CD14-positive monocyte (primary cell): ENCODE measurements at regions not wholly inside any gene's neighbourhood (a gene's known extent, or its start where the extent isn't known, plus 50 kb on each side); places are given as distances from the start of the nearest gene placed in this dataset.
"Not testable (repeated sequence)": the region's sequence is repeated elsewhere in the genome, so short reads cannot be mapped to it uniquely, and the experiment has no call there.

ENCODE experiments used
- DNase-seq, 3 donors: peaks; one replicate each; pipeline ENCODE4 v3.0.0-alpha.2; 2011 to 2022
- H2AFZ ChIP-seq: 2 replicates; pipeline ENCODE4 v1.6.0; 2012; ENCODE audit warnings: mild to moderate bottlenecking, low read depth, low read length, inconsistent platforms; ENCODE audit not compliant: insufficient read depth, poor library complexity, severe bottlenecking
- H3K27ac ChIP-seq, 2 donors: 1 replicate in 1 of 2; 2 replicates in 1 of 2; pipeline ENCODE4 v1.5.1; 2012 to 2013; ENCODE audit warnings: low read length in 2 of 2, control low read depth in 1 of 2, inconsistent platforms in 1 of 2, low read depth in 1 of 2, mild to moderate bottlenecking in 1 of 2
- H3K27me3 ChIP-seq, 2 donors: one replicate each; pipeline versions ENCODE4 v1.6.0 to v1.6.1; 2011 to 2013; ENCODE audit warnings: low read length in 2 of 2; ENCODE audit not compliant: control insufficient read depth in 2 of 2, insufficient read depth in 2 of 2
- H3K36me3 ChIP-seq, 2 donors: replicated peaks in 1 of 2; 1 replicate in 1 of 2; 2 replicates in 1 of 2; pipeline versions ENCODE4 v1.5.1 to v1.6.1; 2012 to 2013; ENCODE audit warnings: low read length in 2 of 2, control low read depth in 1 of 2, inconsistent platforms in 1 of 2, mild to moderate bottlenecking in 1 of 2; ENCODE audit not compliant: insufficient read depth in 2 of 2, control insufficient read depth in 1 of 2
- H3K4me1 ChIP-seq, 2 donors: 1 replicate in 1 of 2; 2 replicates in 1 of 2; pipeline versions ENCODE4 v1.5.1 to v1.6.1; 2012 to 2013; ENCODE audit warnings: low read length in 2 of 2, control low read depth in 1 of 2, inconsistent platforms in 1 of 2, mild to moderate bottlenecking in 1 of 2, moderate library complexity in 1 of 2; ENCODE audit not compliant: insufficient read depth in 2 of 2, control insufficient read depth in 1 of 2
- H3K4me2 ChIP-seq: replicated peaks from 2 replicates; pipeline ENCODE3; 2012; ENCODE audit warnings: low read length, moderate library complexity, mild to moderate bottlenecking; ENCODE audit not compliant: poor library complexity, severe bottlenecking; ENCODE audit errors: extremely low read depth
- H3K4me3 ChIP-seq, 3 experiments: fragments of 200-600 bp in 1 of 3; sonication (generic) in 1 of 3; replicated peaks in 1 of 3; 1 replicate in 2 of 3; 2 replicates in 1 of 3; pipeline ENCODE4 v1.5.1; 2011 to 2013; ENCODE audit warnings: low read length in 3 of 3, mild to moderate bottlenecking in 3 of 3, control low read depth in 2 of 3, low read depth in 2 of 3, inconsistent platforms in 1 of 3, moderate library complexity in 1 of 3
- H3K79me2 ChIP-seq: 2 replicates; pipeline ENCODE4 v1.6.0; 2012; ENCODE audit warnings: mild to moderate bottlenecking, control low read depth, inconsistent platforms, low read length, moderate library complexity; ENCODE audit not compliant: insufficient read depth
- H3K9ac ChIP-seq: 2 replicates; pipeline ENCODE4 v1.6.0; 2017; ENCODE audit warnings: low read length, mild to moderate bottlenecking; ENCODE audit not compliant: insufficient read depth, poor library complexity, severe bottlenecking
- H3K9me3 ChIP-seq, 2 donors: replicated peaks in 1 of 2; 1 replicate in 1 of 2; 2 replicates in 1 of 2; pipeline versions ENCODE4 v1.5.1 to v1.6.1; 2012 to 2013; ENCODE audit warnings: low read length in 2 of 2, control low read depth in 1 of 2; ENCODE audit not compliant: control insufficient read depth in 1 of 2, insufficient read depth in 1 of 2
- H4K20me1 ChIP-seq: 2 replicates; pipeline ENCODE4 v1.6.0; 2012; ENCODE audit warnings: mild to moderate bottlenecking, low read length, control low read depth, moderate library complexity; ENCODE audit not compliant: insufficient read depth
- H3K27ac Mint-ChIP-seq, 7 donors: one replicate each; pipeline ENCODE4 v1.8.0; 2020; ENCODE audit warnings: mild to moderate bottlenecking in 7 of 7, mixed read lengths in 7 of 7, moderate library complexity in 6 of 7, inconsistent platforms in 2 of 7
- H3K27me3 Mint-ChIP-seq, 3 donors: one replicate each; pipeline ENCODE4 v1.8.0; 2021 to 2022; ENCODE audit warnings: low read depth in 3 of 3, mild to moderate bottlenecking in 3 of 3, mixed read lengths in 3 of 3, moderate library complexity in 3 of 3, inconsistent platforms in 1 of 3
- H3K36me3 Mint-ChIP-seq, 2 donors: one replicate each; pipeline ENCODE4 v1.8.0; 2020; ENCODE audit warnings: mixed read lengths in 2 of 2, inconsistent platforms in 1 of 2, mild to moderate bottlenecking in 1 of 2
- H3K4me1 Mint-ChIP-seq: one replicate; pipeline ENCODE4 v1.8.0; 2020; ENCODE audit warnings: mild to moderate bottlenecking, mixed read lengths
- H3K4me3 Mint-ChIP-seq, 2 donors: one replicate each; pipeline ENCODE4 v1.8.0; 2020; ENCODE audit warnings: mild to moderate bottlenecking in 2 of 2, mixed read lengths in 2 of 2, moderate library complexity in 1 of 2
- H3K9me3 Mint-ChIP-seq, 7 donors: one replicate each; pipeline ENCODE4 v1.8.0; 2020 to 2022; ENCODE audit warnings: mixed read lengths in 7 of 7, mild to moderate bottlenecking in 6 of 7, moderate library complexity in 6 of 7, inconsistent platforms in 2 of 7
- WGBS: methylation state at CpG from one replicate; pipeline ENCODE4 v1.1.5; 2013; ENCODE audit warnings: missing lambda C conversion rate; ENCODE audit not compliant: insufficient coverage; 5-methylcytosine and 5-hydroxymethylcytosine counted together
- intact Hi-C, 2 donors: fragments of 100-400 bp; cut with micrococcal nuclease; formaldehyde crosslinking; loops; one replicate each; pipeline versions ENCODE4 v1.15.0 to v1.15.1; 2023
- TF ChIP-seq, protein P1 (sequence below): fragments of 200-600 bp; IDR thresholded peaks from one replicate; pipeline ENCODE4 v1.8.0; 2022; ENCODE audit warnings: antibody characterized with exemption, mild to moderate bottlenecking

GRCh38 chr21:24423546-24423945, 1183.7 kb downstream of the MRPL39 start:
- H3K4me1 Mint-ChIP-seq = peaks cover 35% of the 10 kb centered on the region
- Histone ChIP-seq H3K4me2 (no peak overlapping the region), H3K9me3 (peaks cover 8 to 12% of the 10 kb centered on the region in 2 donors), H3K79me2 (no peaks in the 10 kb centered on the region), H3K9ac (no peak overlapping the region), H2AFZ (no peak overlapping the region), H3K36me3 (no peaks in the 10 kb centered on the region), H4K20me1 (no peaks in the 10 kb centered on the region), H3K27me3 (no peaks in the 10 kb centered on the region), H3K27ac (no peak overlapping the region), H3K4me1 (peaks cover 20 to 28% of the 10 kb centered on the region in 2 donors), H3K4me3 (no peak overlapping the region)
- no peak for DNase-seq
- intact Hi-C loops = no loop called here
- peaks cover 4 to 16% (median 8%) of the 10 kb centered on the region in 7 donors for H3K9me3 Mint-ChIP-seq
- H3K4me3 Mint-ChIP-seq = no peak overlapping the region
- no peak overlapping the region for H3K27ac Mint-ChIP-seq
- peaks cover 0 to 2% of the 10 kb centered on the region in 2 donors for H3K36me3 Mint-ChIP-seq
- TF ChIP-seq, protein P1, sequence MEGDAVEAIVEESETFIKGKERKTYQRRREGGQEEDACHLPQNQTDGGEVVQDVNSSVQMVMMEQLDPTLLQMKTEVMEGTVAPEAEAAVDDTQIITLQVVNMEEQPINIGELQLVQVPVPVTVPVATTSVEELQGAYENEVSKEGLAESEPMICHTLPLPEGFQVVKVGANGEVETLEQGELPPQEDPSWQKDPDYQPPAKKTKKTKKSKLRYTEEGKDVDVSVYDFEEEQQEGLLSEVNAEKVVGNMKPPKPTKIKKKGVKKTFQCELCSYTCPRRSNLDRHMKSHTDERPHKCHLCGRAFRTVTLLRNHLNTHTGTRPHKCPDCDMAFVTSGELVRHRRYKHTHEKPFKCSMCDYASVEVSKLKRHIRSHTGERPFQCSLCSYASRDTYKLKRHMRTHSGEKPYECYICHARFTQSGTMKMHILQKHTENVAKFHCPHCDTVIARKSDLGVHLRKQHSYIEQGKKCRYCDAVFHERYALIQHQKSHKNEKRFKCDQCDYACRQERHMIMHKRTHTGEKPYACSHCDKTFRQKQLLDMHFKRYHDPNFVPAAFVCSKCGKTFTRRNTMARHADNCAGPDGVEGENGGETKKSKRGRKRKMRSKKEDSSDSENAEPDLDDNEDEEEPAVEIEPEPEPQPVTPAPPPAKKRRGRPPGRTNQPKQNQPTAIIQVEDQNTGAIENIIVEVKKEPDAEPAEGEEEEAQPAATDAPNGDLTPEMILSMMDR = no peak
- peaks cover 0 to 2% (median 0%) of the 10 kb centered on the region in 3 donors for H3K27me3 Mint-ChIP-seq

DNA sequence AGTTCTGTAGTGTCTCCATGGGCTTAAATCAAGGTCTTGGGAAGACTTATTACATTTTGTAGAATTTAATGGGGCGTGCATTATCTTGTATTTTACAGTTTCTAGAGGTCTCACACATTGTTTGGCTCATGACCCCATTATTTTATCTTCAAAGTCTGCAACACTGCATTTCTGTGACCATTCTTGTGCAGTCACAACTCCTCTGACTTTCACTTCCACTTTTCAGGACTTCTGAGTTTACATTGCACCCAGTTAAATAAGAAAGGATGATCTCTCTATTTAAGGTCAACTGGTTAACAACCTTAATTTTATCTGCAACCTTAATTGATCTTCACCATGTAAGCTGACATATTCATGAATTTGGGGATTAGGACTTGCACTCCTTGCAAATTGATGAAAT, 1186.6 kb downstream of the MRPL39 start:
- H3K4me3 Mint-ChIP-seq = no peak overlapping the region
- H3K9me3 Mint-ChIP-seq = peaks cover 4 to 20% (median 14%) of the 10 kb centered on the region in 7 donors
- H3K9me3 ChIP-seq = peaks cover 9 to 12% of the 10 kb centered on the region in 2 donors
- no peak overlapping the region for H2AFZ ChIP-seq
- peaks cover 20 to 23% of the 10 kb centered on the region in 2 donors for H3K4me1 ChIP-seq
- no peak overlapping the region for H3K4me3 ChIP-seq
- H3K36me3 ChIP-seq = no peaks in the 10 kb centered on the region
- H3K79me2 ChIP-seq = no peaks in the 10 kb centered on the region
- intact Hi-C loops = no loop called here
- H3K27me3 Mint-ChIP-seq = no peaks in the 10 kb centered on the region
- no peak overlapping the region for H3K9ac ChIP-seq
- no peaks in the 10 kb centered on the region for H4K20me1 ChIP-seq
- peaks cover 32% of the 10 kb centered on the region for H3K4me1 Mint-ChIP-seq
- H3K27ac ChIP-seq = no peak overlapping the region
- DNase-seq = peak in 2 of 3 donors; percentile 2 to 9
- TF ChIP-seq, protein P1 = no peak
- no peaks in the 10 kb centered on the region for H3K27me3 ChIP-seq
- WGBS = no CpG with 5 or more reads among the region's 1 CpG
- no peak overlapping the region for H3K4me2 ChIP-seq
- no peak overlapping the region for H3K27ac Mint-ChIP-seq
- H3K36me3 Mint-ChIP-seq = no peaks in the 10 kb centered on the region

GRCh38 chr21:24419641-24420040, 1187.6 kb downstream of the MRPL39 start:
- Mint-ChIP-seq H3K9me3 (peaks cover 4 to 20% (median 14%) of the 10 kb centered on the region in 7 donors), H3K4me1 (peaks cover 27% of the 10 kb centered on the region)
- H3K36me3 Mint-ChIP-seq, H3K27me3 ChIP-seq, H3K9ac ChIP-seq, H3K4me2 ChIP-seq, H3K27me3 Mint-ChIP-seq, H3K79me2 ChIP-seq, DNase-seq, H4K20me1 ChIP-seq, H3K36me3 ChIP-seq, intact Hi-C loops, H3K27ac Mint-ChIP-seq, H3K4me3 ChIP-seq, H2AFZ ChIP-seq, H3K27ac ChIP-seq, H3K4me3 Mint-ChIP-seq: not testable (repeated sequence)
- Histone ChIP-seq H3K4me1 (peaks cover 15 to 18% of the 10 kb centered on the region in 2 donors), H3K9me3 (peaks cover 9 to 12% of the 10 kb centered on the region in 2 donors)
